Central memory CD8-positive, alpha-beta T cell (primary cell): ENCODE measurements at regions not wholly inside any gene's neighbourhood (a gene's known extent, or its start where the extent isn't known, plus 50 kb on each side); places are given as distances from the start of the nearest gene placed in this dataset.

Source experiments
- ATAC-seq: fragments of 150-1000 bp; cut with Tn5 transposase; replicated peaks from 2 replicates; pipeline ENCODE4 v1.10.0; 2022; ENCODE audit warnings: mild to moderate bottlenecking, moderate FRiP score, moderate number of reproducible peaks; ENCODE audit not compliant: poor library complexity, severe bottlenecking; ENCODE audit errors: extremely low read depth
- DNase-seq, 2 donors: peaks; one replicate each; pipeline ENCODE4 v3.0.0; 2021; ENCODE audit warnings: low spot score in 2 of 2
- H3K27ac Mint-ChIP-seq: one replicate; pipeline ENCODE4 v1.8.0; 2022; ENCODE audit warnings: low read depth, mild to moderate bottlenecking, moderate library complexity, mixed read lengths
- H3K27me3 Mint-ChIP-seq: one replicate; pipeline ENCODE4 v1.8.0; 2022; ENCODE audit warnings: mixed read lengths
- H3K36me3 Mint-ChIP-seq: one replicate; pipeline ENCODE4 v1.8.0; 2022; ENCODE audit warnings: mild to moderate bottlenecking, moderate library complexity, mixed read lengths; ENCODE audit not compliant: insufficient read depth
- H3K4me1 Mint-ChIP-seq: one replicate; pipeline ENCODE4 v1.8.0; 2022; ENCODE audit warnings: mixed read lengths
- H3K4me3 Mint-ChIP-seq: one replicate; pipeline ENCODE4 v1.8.0; 2022; ENCODE audit warnings: mild to moderate bottlenecking, moderate library complexity, mixed read lengths
- H3K9me3 Mint-ChIP-seq: one replicate; pipeline ENCODE4 v1.8.0; 2022; ENCODE audit warnings: mixed read lengths

GRCh38 chr4:124958847-124959246 lies 246.3 kb upstream of the ANKRD50 start:
- H3K27ac Mint-ChIP-seq = no peak overlapping the region

GRCh38 chr4:124955476-124955875 lies 242.9 kb upstream of the ANKRD50 start:
- Mint-ChIP-seq H3K9me3 (peaks cover 15% of the 10 kb centered on the region), H3K36me3 (no peaks in the 10 kb centered on the region)

More at GRCh38 chr4:124958847-124959246, 246.3 kb upstream of the ANKRD50 start:
- DNase-seq (no peak), ATAC-seq (no peak)
- no peaks in the 10 kb centered on the region for H3K27me3 Mint-ChIP-seq
- H3K4me1 Mint-ChIP-seq = no peaks in the 10 kb centered on the region
- H3K9me3 Mint-ChIP-seq = peaks cover 26% of the 10 kb centered on the region
- H3K4me3 Mint-ChIP-seq = no peak overlapping the region
- no peaks in the 10 kb centered on the region for H3K36me3 Mint-ChIP-seq

GRCh38 chr4:124954046-124954445 lies 241.5 kb upstream of the ANKRD50 start:
- H3K9me3 Mint-ChIP-seq = peaks cover 6% of the 10 kb centered on the region
- H3K27me3 Mint-ChIP-seq = no peaks in the 10 kb centered on the region
- no peaks in the 10 kb centered on the region for H3K4me1 Mint-ChIP-seq
- no peak overlapping the region for H3K4me3 Mint-ChIP-seq
- no peak for DNase-seq
- ATAC-seq = no peak
- H3K36me3 Mint-ChIP-seq = no peaks in the 10 kb centered on the region
- H3K27ac Mint-ChIP-seq = no peak overlapping the region

More at GRCh38 chr4:124955476-124955875, 242.9 kb upstream of the ANKRD50 start:
- DNase-seq (no peak), ATAC-seq (no peak)
- Mint-ChIP-seq H3K4me3 (no peak overlapping the region), H3K27me3 (no peaks in the 10 kb centered on the region), H3K4me1 (no peaks in the 10 kb centered on the region), H3K27ac (no peak overlapping the region)

- H3K27me3 Mint-ChIP-seq = no peaks in the 10 kb centered on the region
- ATAC-seq = no peak
- H3K4me3 Mint-ChIP-seq = no peak overlapping the region
- no peak for DNase-seq
- no peak overlapping the region for H3K27ac Mint-ChIP-seq
- no peaks in the 10 kb centered on the region for H3K36me3 Mint-ChIP-seq
- H3K4me1 Mint-ChIP-seq = no peaks in the 10 kb centered on the region
- peaks cover 6% of the 10 kb centered on the region for H3K9me3 Mint-ChIP-seq
Observed at GRCh38 chr4:124953486-124953885, 241.0 kb upstream of the ANKRD50 start.

GRCh38 chr4:124953061-124953460 lies 240.5 kb upstream of the ANKRD50 start:
- DNase-seq = no peak
- ATAC-seq = no peak
- Mint-ChIP-seq H3K4me3 (no peak overlapping the region), H3K36me3 (no peaks in the 10 kb centered on the region), H3K27ac (no peak overlapping the region), H3K4me1 (no peaks in the 10 kb centered on the region), H3K9me3 (peaks cover 5% of the 10 kb centered on the region), H3K27me3 (no peaks in the 10 kb centered on the region)

- no peak overlapping the region for H3K4me3 Mint-ChIP-seq
- no peak for ATAC-seq
- H3K36me3 Mint-ChIP-seq = no peaks in the 10 kb centered on the region
- no peaks in the 10 kb centered on the region for H3K4me1 Mint-ChIP-seq
- H3K27ac Mint-ChIP-seq = no peak overlapping the region
- no peaks in the 10 kb centered on the region for H3K27me3 Mint-ChIP-seq
- peaks cover under 1% of the 10 kb centered on the region for H3K9me3 Mint-ChIP-seq
- no peak for DNase-seq
Observed at GRCh38 chr4:124952601-124953000, 240.1 kb upstream of the ANKRD50 start.

- no peaks in the 10 kb centered on the region for H3K27me3 Mint-ChIP-seq
- peaks cover 6% of the 10 kb centered on the region for H3K9me3 Mint-ChIP-seq
- ATAC-seq = no peak
- no peak for DNase-seq
- H3K36me3 Mint-ChIP-seq = no peaks in the 10 kb centered on the region
- no peak overlapping the region for H3K4me3 Mint-ChIP-seq
- H3K27ac Mint-ChIP-seq = no peak overlapping the region
- no peaks in the 10 kb centered on the region for H3K4me1 Mint-ChIP-seq
Observed at GRCh38 chr4:124948976-124949597, 236.6 kb upstream of the ANKRD50 start.

- DNase-seq = no peak
- Mint-ChIP-seq H3K4me3 (no peak overlapping the region), H3K36me3 (no peaks in the 10 kb centered on the region), H3K9me3 (peaks cover 11% of the 10 kb centered on the region), H3K27ac (no peak overlapping the region), H3K4me1 (no peaks in the 10 kb centered on the region), H3K27me3 (no peaks in the 10 kb centered on the region)
- no peak for ATAC-seq
Observed at GRCh38 chr4:124947622-124948265, 235.2 kb upstream of the ANKRD50 start.

GRCh38 chr4:124946696-124947095 lies 234.2 kb upstream of the ANKRD50 start:
- Mint-ChIP-seq H3K27ac (no peak overlapping the region), H3K4me3 (no peak overlapping the region), H3K9me3 (peaks cover 11% of the 10 kb centered on the region), H3K4me1 (no peaks in the 10 kb centered on the region), H3K36me3 (no peaks in the 10 kb centered on the region), H3K27me3 (no peaks in the 10 kb centered on the region)
- no peak for DNase-seq
- no peak for ATAC-seq

- Mint-ChIP-seq H3K4me1 (no peaks in the 10 kb centered on the region), H3K27ac (no peak overlapping the region), H3K4me3 (no peak overlapping the region), H3K36me3 (no peaks in the 10 kb centered on the region), H3K27me3 (no peaks in the 10 kb centered on the region), H3K9me3 (peaks cover 11% of the 10 kb centered on the region)
- no peak for ATAC-seq
- no peak for DNase-seq
Observed at GRCh38 chr4:124945422-124945821, 232.9 kb upstream of the ANKRD50 start.

GRCh38 chr4:124943938-124944337 lies 231.4 kb upstream of the ANKRD50 start:
- Mint-ChIP-seq H3K36me3 (no peaks in the 10 kb centered on the region), H3K9me3 (peaks cover 17% of the 10 kb centered on the region), H3K4me1 (no peaks in the 10 kb centered on the region), H3K4me3 (no peak overlapping the region), H3K27ac (no peak overlapping the region), H3K27me3 (no peaks in the 10 kb centered on the region)
- no peak for ATAC-seq
- DNase-seq = no peak

GRCh38 chr4:124943145-124943889 lies 230.8 kb upstream of the ANKRD50 start:
- H3K27ac Mint-ChIP-seq = no peak overlapping the region
- H3K27me3 Mint-ChIP-seq = no peaks in the 10 kb centered on the region
- no peak for ATAC-seq

GRCh38 chr4:124941267-124941666 lies 228.7 kb upstream of the ANKRD50 start:
- no peak for ATAC-seq
- H3K4me3 Mint-ChIP-seq = no peak overlapping the region
- no peak overlapping the region for H3K27ac Mint-ChIP-seq
- DNase-seq = no peak
- no peaks in the 10 kb centered on the region for H3K27me3 Mint-ChIP-seq
- no peaks in the 10 kb centered on the region for H3K4me1 Mint-ChIP-seq
- H3K9me3 Mint-ChIP-seq = peaks cover 17% of the 10 kb centered on the region
- no peaks in the 10 kb centered on the region for H3K36me3 Mint-ChIP-seq

More at GRCh38 chr4:124943145-124943889, 230.8 kb upstream of the ANKRD50 start:
- Mint-ChIP-seq H3K4me1 (no peaks in the 10 kb centered on the region), H3K36me3 (no peaks in the 10 kb centered on the region), H3K9me3 (peaks cover 17% of the 10 kb centered on the region), H3K4me3 (no peak overlapping the region)
- DNase-seq = no peak
